ENCODE measurements at regions not wholly inside any gene's neighbourhood (a gene's known extent, or its start where the extent isn't known, plus 50 kb on each side); places are given as distances from the start of the nearest gene placed in this dataset.
"Not testable (repeated sequence)": the region's sequence is repeated elsewhere in the genome, so short reads cannot be mapped to it uniquely, and the experiment has no call there.

- Histone ChIP-seq H3K27ac (no peak overlapping the region), H3K4me3 (no peak overlapping the region), H3K36me3 (no peaks in the 10 kb centered on the region), H3K4me1 (no peaks in the 10 kb centered on the region), H3K27me3 (no peaks in the 10 kb centered on the region), H3K9me3 (no peaks in the 10 kb centered on the region)
- no peak for DNase-seq (ENCODE audit: low spot score in 2 of 2)
- no peak for TF ChIP-seq POLR2AphosphoS5 (IDR thresholded peaks at IDR 0.05)
- no peak for TF ChIP-seq CTCF (IDR thresholded peaks at IDR 0.05)
- TF ChIP-seq POLR2A (IDR thresholded peaks at IDR 0.05), result no peak
- intact Hi-C loops (cut with DNase I; ENCODE audit: low total_unique reads), result no loop called here
Measured at GRCh38 chr16:5753381-5753780, 655.8 kb upstream of the EEF2KMT start.

- H3K27me3 ChIP-seq, result no peaks in the 10 kb centered on the region
- intact Hi-C loops (cut with DNase I; ENCODE audit: low total_unique reads), result no loop called here
- no peaks in the 10 kb centered on the region for H3K9me3 ChIP-seq
- H3K4me1 ChIP-seq, result no peaks in the 10 kb centered on the region
- no peak overlapping the region for H3K27ac ChIP-seq
- no peaks in the 10 kb centered on the region for H3K36me3 ChIP-seq
- H3K4me3 ChIP-seq, result no peak overlapping the region
- TF ChIP-seq CTCF (IDR thresholded peaks at IDR 0.05), result no peak
- TF ChIP-seq POLR2A (IDR thresholded peaks at IDR 0.05), result no peak
- TF ChIP-seq POLR2AphosphoS5 (IDR thresholded peaks at IDR 0.05), result no peak
- DNase-seq (ENCODE audit: low spot score in 2 of 2), result no peak
Measured at GRCh38 chr16:5751216-5751615, 653.6 kb upstream of the EEF2KMT start.

- H3K4me3 ChIP-seq; H3K9me3 ChIP-seq; H3K27me3 ChIP-seq; intact Hi-C loops (cut with DNase I; ENCODE audit: low total_unique reads); H3K4me1 ChIP-seq; DNase-seq (ENCODE audit: low spot score in 2 of 2); H3K27ac ChIP-seq; H3K36me3 ChIP-seq: not testable (repeated sequence)
Measured at GRCh38 chr16:5750439-5750838, 652.8 kb upstream of the EEF2KMT start.

DNA sequence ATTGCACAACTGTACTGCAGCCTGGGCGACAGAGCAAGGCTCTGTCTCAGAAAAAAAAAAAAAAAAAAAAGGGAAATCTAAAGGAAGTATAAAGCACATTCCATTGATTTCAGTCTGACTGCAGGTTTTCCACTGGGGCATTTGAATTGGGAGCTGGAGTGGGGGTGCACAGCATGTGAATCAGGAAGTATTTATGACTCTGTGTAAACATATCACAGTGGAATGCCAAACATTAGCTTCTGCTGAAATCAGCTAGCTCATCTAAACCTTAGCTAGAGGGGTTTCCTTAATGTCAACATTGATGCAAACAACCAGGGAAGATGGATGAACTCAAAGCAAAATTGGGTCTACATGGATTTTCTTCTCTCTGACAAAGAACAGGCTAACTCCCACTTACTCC lies 641.0 kb upstream of the EEF2KMT start:
- Histone ChIP-seq H3K27me3 (no peaks in the 10 kb centered on the region), H3K27ac (no peak overlapping the region), H3K4me1 (no peaks in the 10 kb centered on the region), H3K9me3 (no peaks in the 10 kb centered on the region), H3K36me3 (no peaks in the 10 kb centered on the region), H3K4me3 (no peak overlapping the region)
- TF ChIP-seq CTCF (IDR thresholded peaks at IDR 0.05), result no peak
- no peak for TF ChIP-seq POLR2A (IDR thresholded peaks at IDR 0.05)
- no peak for TF ChIP-seq POLR2AphosphoS5 (IDR thresholded peaks at IDR 0.05)
- intact Hi-C loops (cut with DNase I; ENCODE audit: low total_unique reads), result no loop called here
- no peak for DNase-seq (ENCODE audit: low spot score in 2 of 2)

GRCh38 chr16:5736209-5736930 lies 638.8 kb upstream of the EEF2KMT start:
- H3K4me3 ChIP-seq, result no peak overlapping the region
- TF ChIP-seq POLR2A (IDR thresholded peaks at IDR 0.05), result no peak
- TF ChIP-seq POLR2AphosphoS5 (IDR thresholded peaks at IDR 0.05), result no peak
- TF ChIP-seq CTCF (IDR thresholded peaks at IDR 0.05), result no peak

DNA sequence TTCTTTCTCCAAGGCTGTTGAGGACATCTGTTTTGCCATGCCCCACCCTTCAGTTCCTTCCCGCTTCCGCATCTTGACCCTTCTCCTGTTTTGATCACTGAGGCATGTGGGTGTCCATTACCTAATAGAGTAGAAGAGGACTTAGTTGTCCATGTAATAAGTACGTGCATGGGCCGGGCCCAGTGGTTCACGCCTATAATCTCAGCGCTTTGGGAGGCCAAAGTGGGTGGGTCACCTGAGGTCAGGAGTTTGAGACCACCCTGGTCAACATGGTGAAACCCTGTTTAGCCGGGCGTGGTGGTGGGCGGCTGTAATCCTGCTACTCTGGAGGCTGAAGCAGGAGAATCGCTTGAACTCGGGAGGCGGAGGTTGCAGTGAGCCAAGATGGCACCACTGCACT lies 637.8 kb upstream of the EEF2KMT start:
- Histone ChIP-seq H3K27me3 (no peaks in the 10 kb centered on the region), H3K27ac (no peak overlapping the region), H3K4me1 (no peaks in the 10 kb centered on the region), H3K36me3 (no peaks in the 10 kb centered on the region), H3K9me3 (no peaks in the 10 kb centered on the region), H3K4me3 (no peak overlapping the region)
- DNase-seq (ENCODE audit: low spot score in 2 of 2), result no peak
- intact Hi-C loops (cut with DNase I; ENCODE audit: low total_unique reads), result no loop called here
- no peak for TF ChIP-seq CTCF (IDR thresholded peaks at IDR 0.05)
- TF ChIP-seq POLR2A (IDR thresholded peaks at IDR 0.05), result no peak
- TF ChIP-seq POLR2AphosphoS5 (IDR thresholded peaks at IDR 0.05), result no peak

More at GRCh38 chr16:5736209-5736930, 638.8 kb upstream of the EEF2KMT start:
- no peak overlapping the region for H3K27ac ChIP-seq
- DNase-seq (ENCODE audit: low spot score in 2 of 2), result no peak
- H3K9me3 ChIP-seq, result no peaks in the 10 kb centered on the region
- H3K27me3 ChIP-seq, result no peaks in the 10 kb centered on the region
- no peaks in the 10 kb centered on the region for H3K36me3 ChIP-seq
- no peaks in the 10 kb centered on the region for H3K4me1 ChIP-seq
- intact Hi-C loops (cut with DNase I; ENCODE audit: low total_unique reads), result no loop called here

All from breast epithelium (tissue), 4 donors.